ENCODE measurements at regions not wholly inside any gene's neighbourhood (a gene's known extent, or its start where the extent isn't known, plus 50 kb on each side); places are given as distances from the start of the nearest gene placed in this dataset.

DNA sequence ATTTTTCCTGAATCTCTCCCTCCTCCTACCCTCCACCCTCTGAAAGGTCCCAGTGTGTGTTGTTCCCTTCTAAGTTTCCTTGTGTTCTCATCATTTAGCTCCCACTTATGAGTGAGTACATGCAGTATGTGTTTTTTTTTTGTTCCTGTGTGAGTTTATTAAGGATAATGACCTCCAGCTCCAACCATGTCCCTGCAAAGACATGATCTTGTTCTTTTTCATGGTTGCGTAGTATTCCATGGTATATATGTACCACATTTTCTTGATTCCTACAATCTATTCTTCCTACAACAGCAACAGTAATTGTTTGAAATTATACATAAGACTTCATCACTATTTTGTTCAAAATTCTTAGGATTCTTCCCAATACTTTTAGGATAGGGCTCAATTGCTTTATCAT, 1117.8 kb downstream of the GATA3 start:
- Histone ChIP-seq H3K23ac (ENCODE audit: low read depth, low read length) (no peak overlapping the region), H3K4ac (ENCODE audit: low read depth, low read length) (no peak overlapping the region), H3K9me3 (ENCODE audit: control insufficient read depth, insufficient read depth, low read length) (peaks cover 1% of the 10 kb centered on the region; the same call in 1 of the 2 replicates), H3K18ac (ENCODE audit: low read depth, low read length) (no peak overlapping the region), H3K27ac (ENCODE audit: insufficient read depth, low read length) (no peak overlapping the region), H3K27me3 (ENCODE audit: control insufficient read depth, insufficient read depth, low read length) (no peaks in the 10 kb centered on the region), H3K9ac (ENCODE audit: low read depth, low read length) (no peak overlapping the region), H3K9me1 (ENCODE audit: insufficient read depth, low read length) (no peaks in the 10 kb centered on the region), H2AK9ac (replicated peaks; ENCODE audit: low read depth, low read length, poor library complexity) (no peak overlapping the region), H2AFZ (replicated peaks; ENCODE audit: low read length, poor library complexity) (no peak overlapping the region), H4K91ac (ENCODE audit: insufficient read depth, low read depth, low read length) (no peak overlapping the region), H2BK5ac (ENCODE audit: low read depth, low read length, poor library complexity, severe bottlenecking) (no peak overlapping the region), H2BK120ac (ENCODE audit: low read depth, low read length) (no peak overlapping the region), H3K4me1 (ENCODE audit: control insufficient read depth, insufficient read depth, low read length) (no peaks in the 10 kb centered on the region), H3K4me2 (ENCODE audit: low read depth, low read length) (no peak overlapping the region), H3K14ac (replicated peaks; ENCODE audit: low read depth, low read length) (no peak overlapping the region), H3K36me3 (ENCODE audit: control insufficient read depth, insufficient read depth, low read length) (no peaks in the 10 kb centered on the region), H3K79me1 (ENCODE audit: low read depth in 1 of 2, low read length in 2 of 2) (no peaks in the 10 kb centered on the region), H4K20me1 (ENCODE audit: insufficient read depth, low read length) (no peaks in the 10 kb centered on the region), H4K5ac (ENCODE audit: low read depth, low read length) (no peak overlapping the region), H2AK5ac (ENCODE audit: low read depth, low read length) (no peak overlapping the region), H3K56ac (ENCODE audit: extremely low read depth, insufficient read depth, low read length) (no peak overlapping the region), H2BK20ac (ENCODE audit: low read depth, low read length) (no peak overlapping the region), H4K8ac (ENCODE audit: low read depth in 2 of 2, low read length in 2 of 2) (no peak overlapping the region), H2BK15ac (ENCODE audit: low read depth, low read length) (no peak overlapping the region), H3K4me3 (ENCODE audit: insufficient read depth, low read depth, low read length) (no peak overlapping the region)
- no peak for ATAC-seq (ENCODE audit: low read depth)
- TF ChIP-seq CTCF (conservative IDR thresholded peaks at IDR 0.05; ENCODE audit: low read depth, low read length) (no peak), CEBPB (IDR thresholded peaks at IDR 0.05; ENCODE audit: low read depth, low read length) (no peak), BHLHE40 (IDR thresholded peaks at IDR 0.05; ENCODE audit: low read depth, low read length) (no peak), MAFK (IDR thresholded peaks at IDR 0.05; ENCODE audit: low read depth, low read length) (no peak), POLR2A (IDR thresholded peaks at IDR 0.05; ENCODE audit: low read depth, low read length) (no peak), RCOR1 (IDR thresholded peaks at IDR 0.05; ENCODE audit: insufficient replicate concordance, low read length) (no peak), SMC3 (IDR thresholded peaks at IDR 0.05; ENCODE audit: low read depth, low read length) (no peak), CHD1 (IDR thresholded peaks at IDR 0.05; ENCODE audit: low read depth, low read length) (no peak), NFE2L2 (IDR thresholded peaks at IDR 0.05; ENCODE audit: low read depth, low read length) (no peak), FOS (IDR thresholded peaks at IDR 0.05; ENCODE audit: low read depth, low read length) (no peak), MAZ (IDR thresholded peaks at IDR 0.05; ENCODE audit: borderline replicate concordance, low read depth, low read length) (no peak), RFX5 (IDR thresholded peaks at IDR 0.05; ENCODE audit: low read depth, low read length) (no peak)
- TF ChIP-seq, protein P1, sequence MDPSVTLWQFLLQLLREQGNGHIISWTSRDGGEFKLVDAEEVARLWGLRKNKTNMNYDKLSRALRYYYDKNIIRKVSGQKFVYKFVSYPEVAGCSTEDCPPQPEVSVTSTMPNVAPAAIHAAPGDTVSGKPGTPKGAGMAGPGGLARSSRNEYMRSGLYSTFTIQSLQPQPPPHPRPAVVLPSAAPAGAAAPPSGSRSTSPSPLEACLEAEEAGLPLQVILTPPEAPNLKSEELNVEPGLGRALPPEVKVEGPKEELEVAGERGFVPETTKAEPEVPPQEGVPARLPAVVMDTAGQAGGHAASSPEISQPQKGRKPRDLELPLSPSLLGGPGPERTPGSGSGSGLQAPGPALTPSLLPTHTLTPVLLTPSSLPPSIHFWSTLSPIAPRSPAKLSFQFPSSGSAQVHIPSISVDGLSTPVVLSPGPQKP (IDR thresholded peaks at IDR 0.05; ENCODE audit: borderline replicate concordance, low read depth, low read length), result no peak
- BruUV-seq (replicated peaks), result no TSS peak
- dilution Hi-C loops (cut with HindIII; ENCODE audit: low sequenced_read_pairs, unreplicated experiment), result no loop called here
- in situ Hi-C loops (cut with MboI; ENCODE audit: low sequenced_read_pairs), result no loop called here
- ChIA-PET POLR2A (ENCODE audit: unreplicated experiment) (no interaction called here), CTCF (no interaction called here)
- DNase-seq, result no peak
- no CpG with 5 or more reads among the region's 1 CpG for WGBS, 2 experiments (ENCODE audit: extremely low coverage in 2 of 2, insufficient read length in 1 of 2)
- intact Hi-C loops (cut with micrococcal nuclease), result no loop called here

Measured in IMR-90 (cell line).